Sigmoid colon (tissue), 4 donors: ENCODE measurements at regions not wholly inside any gene's neighbourhood (a gene's known extent, or its start where the extent isn't known, plus 50 kb on each side); places are given as distances from the start of the nearest gene placed in this dataset.

Experiments used
- EP300 ChIP-seq, 4 donors: sonication (generic); formaldehyde crosslinking; IDR thresholded peaks; one replicate each; pipeline ENCODE4 v1.6.1; 2017; ENCODE audit warnings: antibody characterized with exemption in 4 of 4
- TF ChIP-seq, protein P1 (sequence below), 4 experiments: fragments of 450-650 bp in 3 of 4; fragments of 200-600 bp in 1 of 4; IDR thresholded peaks; one replicate each; pipeline ENCODE4 v1.5.1; 2016 to 2019; ENCODE audit warnings: antibody characterized with exemption in 4 of 4, mild to moderate bottlenecking in 3 of 4, moderate library complexity in 2 of 4

DNA sequence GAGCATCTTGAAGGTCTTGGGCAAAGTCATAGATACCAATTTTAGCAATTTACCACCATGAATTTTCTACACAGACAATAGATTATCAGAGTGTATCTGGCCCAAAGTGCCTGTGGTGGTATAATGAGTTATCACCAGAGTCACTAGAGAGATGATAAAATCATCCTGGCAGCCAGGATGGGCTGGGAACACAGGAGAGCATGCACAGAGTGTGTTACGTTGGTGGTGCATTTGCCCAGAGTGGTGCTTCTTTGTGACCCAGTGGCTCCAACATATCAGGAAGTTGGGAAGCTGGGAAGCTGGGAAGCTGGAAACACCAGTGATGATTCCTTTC is 236.7 kb upstream of the PROX1 start:
- TF ChIP-seq, protein P1, sequence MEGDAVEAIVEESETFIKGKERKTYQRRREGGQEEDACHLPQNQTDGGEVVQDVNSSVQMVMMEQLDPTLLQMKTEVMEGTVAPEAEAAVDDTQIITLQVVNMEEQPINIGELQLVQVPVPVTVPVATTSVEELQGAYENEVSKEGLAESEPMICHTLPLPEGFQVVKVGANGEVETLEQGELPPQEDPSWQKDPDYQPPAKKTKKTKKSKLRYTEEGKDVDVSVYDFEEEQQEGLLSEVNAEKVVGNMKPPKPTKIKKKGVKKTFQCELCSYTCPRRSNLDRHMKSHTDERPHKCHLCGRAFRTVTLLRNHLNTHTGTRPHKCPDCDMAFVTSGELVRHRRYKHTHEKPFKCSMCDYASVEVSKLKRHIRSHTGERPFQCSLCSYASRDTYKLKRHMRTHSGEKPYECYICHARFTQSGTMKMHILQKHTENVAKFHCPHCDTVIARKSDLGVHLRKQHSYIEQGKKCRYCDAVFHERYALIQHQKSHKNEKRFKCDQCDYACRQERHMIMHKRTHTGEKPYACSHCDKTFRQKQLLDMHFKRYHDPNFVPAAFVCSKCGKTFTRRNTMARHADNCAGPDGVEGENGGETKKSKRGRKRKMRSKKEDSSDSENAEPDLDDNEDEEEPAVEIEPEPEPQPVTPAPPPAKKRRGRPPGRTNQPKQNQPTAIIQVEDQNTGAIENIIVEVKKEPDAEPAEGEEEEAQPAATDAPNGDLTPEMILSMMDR (IDR thresholded peaks at IDR 0.05): no peak
- no peak for TF ChIP-seq EP300 (IDR thresholded peaks at IDR 0.05)
